DND-41 (cell line): ENCODE measurements at regions not wholly inside any gene's neighbourhood (a gene's known extent, or its start where the extent isn't known, plus 50 kb on each side); places are given as distances from the start of the nearest gene placed in this dataset.

Experiments used
- CTCF ChIP-seq: IDR thresholded peaks from 2 replicates; pipeline ENCODE4 v1.5.1; 2012; ENCODE audit warnings: borderline replicate concordance, low read length, moderate library complexity, mild to moderate bottlenecking; ENCODE audit not compliant: poor library complexity, severe bottlenecking; ENCODE audit errors: extremely low read depth
- EZH2 ChIP-seq: IDR thresholded peaks from 3 replicates; pipeline ENCODE4 v1.6.1; 2012; ENCODE audit warnings: borderline replicate concordance, low read depth, mild to moderate bottlenecking, moderate library complexity, low read length, inconsistent platforms; ENCODE audit not compliant: severe bottlenecking

- TF ChIP-seq CTCF, result no peak
- TF ChIP-seq EZH2, result no peak
These were observed 179.3 kb upstream of the MGAT5 start for GRCh38 chr2:134074619-134075018.
